ENCODE measurements at regions not wholly inside any gene's neighbourhood (a gene's known extent, or its start where the extent isn't known, plus 50 kb on each side); places are given as distances from the start of the nearest gene placed in this dataset.

DNA sequence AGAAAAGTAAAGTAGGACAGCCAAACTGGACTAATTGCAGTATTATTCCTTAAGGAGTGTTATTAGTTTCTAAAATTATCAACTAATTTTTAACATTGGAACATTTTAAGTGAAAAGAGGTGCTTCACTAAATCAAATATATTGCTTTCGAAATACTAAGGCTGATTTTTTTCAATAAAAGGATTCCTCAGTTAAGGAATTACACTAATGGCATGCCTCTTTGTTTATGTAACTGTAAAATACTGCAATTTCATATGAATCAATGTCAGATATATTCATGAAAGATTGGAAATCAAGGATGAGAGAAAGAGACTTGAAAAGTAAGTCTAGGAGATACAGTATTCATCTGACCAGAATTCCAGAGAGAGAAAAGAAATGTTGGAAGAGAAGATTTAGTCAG lies 129.8 kb downstream of the TANC2 start:
- Histone ChIP-seq H4K20me1 (ENCODE audit: insufficient read depth) (no peaks in the 10 kb centered on the region), H3K9ac (no peak overlapping the region), H3K4me3 (IDR thresholded peaks at IDR 0.05; ENCODE audit: insufficient read depth, low read depth, low read length) (no peak overlapping the region), H3K27me3 (ENCODE audit: insufficient read depth, low read depth) (no peaks in the 10 kb centered on the region), H3K27ac (no peak overlapping the region), H2AFZ (ENCODE audit: low read depth) (no peak overlapping the region), H3K4me2 (no peak overlapping the region), H3K79me2 (ENCODE audit: insufficient read depth, low read depth) (no peaks in the 10 kb centered on the region), H3K4me1 (ENCODE audit: low read depth, poor library complexity, severe bottlenecking) (no peaks in the 10 kb centered on the region), H3K36me3 (ENCODE audit: insufficient read depth) (no peaks in the 10 kb centered on the region)
- TF ChIP-seq, protein P1, sequence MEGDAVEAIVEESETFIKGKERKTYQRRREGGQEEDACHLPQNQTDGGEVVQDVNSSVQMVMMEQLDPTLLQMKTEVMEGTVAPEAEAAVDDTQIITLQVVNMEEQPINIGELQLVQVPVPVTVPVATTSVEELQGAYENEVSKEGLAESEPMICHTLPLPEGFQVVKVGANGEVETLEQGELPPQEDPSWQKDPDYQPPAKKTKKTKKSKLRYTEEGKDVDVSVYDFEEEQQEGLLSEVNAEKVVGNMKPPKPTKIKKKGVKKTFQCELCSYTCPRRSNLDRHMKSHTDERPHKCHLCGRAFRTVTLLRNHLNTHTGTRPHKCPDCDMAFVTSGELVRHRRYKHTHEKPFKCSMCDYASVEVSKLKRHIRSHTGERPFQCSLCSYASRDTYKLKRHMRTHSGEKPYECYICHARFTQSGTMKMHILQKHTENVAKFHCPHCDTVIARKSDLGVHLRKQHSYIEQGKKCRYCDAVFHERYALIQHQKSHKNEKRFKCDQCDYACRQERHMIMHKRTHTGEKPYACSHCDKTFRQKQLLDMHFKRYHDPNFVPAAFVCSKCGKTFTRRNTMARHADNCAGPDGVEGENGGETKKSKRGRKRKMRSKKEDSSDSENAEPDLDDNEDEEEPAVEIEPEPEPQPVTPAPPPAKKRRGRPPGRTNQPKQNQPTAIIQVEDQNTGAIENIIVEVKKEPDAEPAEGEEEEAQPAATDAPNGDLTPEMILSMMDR (conservative IDR thresholded peaks at IDR 0.05; ENCODE audit: low read depth, low read length) = no peak

DNA sequence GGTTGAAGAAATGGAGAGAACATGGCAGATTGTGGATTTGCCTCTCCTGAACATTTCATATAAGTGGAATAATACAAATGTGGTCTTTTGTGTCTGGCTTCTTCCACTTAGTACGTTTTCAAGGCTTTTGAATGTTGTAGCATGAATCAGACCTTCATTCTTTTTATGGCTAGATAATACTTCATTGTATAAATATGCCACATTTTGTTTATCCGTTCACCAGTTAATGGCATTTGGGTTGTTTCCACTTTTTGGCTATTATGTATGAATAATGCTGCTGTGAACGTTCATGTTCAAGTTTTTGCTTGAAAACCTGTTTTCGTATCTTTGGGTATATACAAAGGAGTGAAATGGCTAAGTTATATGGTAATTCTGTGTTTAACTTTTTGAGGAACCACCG lies 130.4 kb downstream of the TANC2 start:
- Histone ChIP-seq H3K36me3 (ENCODE audit: insufficient read depth) (no peaks in the 10 kb centered on the region), H3K9ac (no peak overlapping the region), H3K27ac (no peak overlapping the region), H4K20me1 (ENCODE audit: insufficient read depth) (no peaks in the 10 kb centered on the region), H3K4me1 (ENCODE audit: low read depth, poor library complexity, severe bottlenecking) (no peaks in the 10 kb centered on the region), H3K4me2 (no peak overlapping the region), H3K27me3 (ENCODE audit: insufficient read depth, low read depth) (no peaks in the 10 kb centered on the region), H3K4me3 (IDR thresholded peaks at IDR 0.05; ENCODE audit: insufficient read depth, low read depth, low read length) (no peak overlapping the region), H2AFZ (ENCODE audit: low read depth) (no peak overlapping the region), H3K79me2 (ENCODE audit: insufficient read depth, low read depth) (no peaks in the 10 kb centered on the region)
- TF ChIP-seq, protein P1 (conservative IDR thresholded peaks at IDR 0.05; ENCODE audit: low read depth, low read length) = no peak

DNA sequence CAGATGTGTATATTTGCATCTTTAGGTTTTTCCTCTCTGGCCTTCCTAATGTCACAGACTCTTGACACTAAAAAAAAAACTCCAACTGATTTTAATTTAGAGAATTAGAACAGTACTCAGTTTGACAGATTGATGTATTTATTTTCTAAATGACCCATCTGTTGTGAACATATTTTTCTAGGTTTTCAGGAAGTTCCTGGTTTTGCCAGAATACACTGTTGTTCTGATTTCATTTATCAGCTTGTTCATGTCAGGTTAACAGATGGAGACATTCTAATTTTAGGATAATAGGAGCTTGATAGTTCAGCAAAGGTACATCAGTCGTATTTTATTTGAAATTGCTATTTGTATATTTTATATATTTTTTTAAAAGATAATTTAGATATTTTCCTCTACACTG lies 133.4 kb downstream of the TANC2 start:
- no peaks in the 10 kb centered on the region for H4K20me1 ChIP-seq (ENCODE audit: insufficient read depth)
- H3K4me3 ChIP-seq (IDR thresholded peaks at IDR 0.05; ENCODE audit: insufficient read depth, low read depth, low read length) = no peak overlapping the region
- no peak overlapping the region for H2AFZ ChIP-seq (ENCODE audit: low read depth)
- TF ChIP-seq, protein P1 (conservative IDR thresholded peaks at IDR 0.05; ENCODE audit: low read depth, low read length) = no peak
- H3K9ac ChIP-seq = no peak overlapping the region
- H3K79me2 ChIP-seq (ENCODE audit: insufficient read depth, low read depth) = no peaks in the 10 kb centered on the region
- no peaks in the 10 kb centered on the region for H3K4me1 ChIP-seq (ENCODE audit: low read depth, poor library complexity, severe bottlenecking)
- H3K4me2 ChIP-seq = no peak overlapping the region
- H3K27me3 ChIP-seq (ENCODE audit: insufficient read depth, low read depth) = no peaks in the 10 kb centered on the region
- H3K27ac ChIP-seq = no peak overlapping the region
- no peaks in the 10 kb centered on the region for H3K36me3 ChIP-seq (ENCODE audit: insufficient read depth)

DNA sequence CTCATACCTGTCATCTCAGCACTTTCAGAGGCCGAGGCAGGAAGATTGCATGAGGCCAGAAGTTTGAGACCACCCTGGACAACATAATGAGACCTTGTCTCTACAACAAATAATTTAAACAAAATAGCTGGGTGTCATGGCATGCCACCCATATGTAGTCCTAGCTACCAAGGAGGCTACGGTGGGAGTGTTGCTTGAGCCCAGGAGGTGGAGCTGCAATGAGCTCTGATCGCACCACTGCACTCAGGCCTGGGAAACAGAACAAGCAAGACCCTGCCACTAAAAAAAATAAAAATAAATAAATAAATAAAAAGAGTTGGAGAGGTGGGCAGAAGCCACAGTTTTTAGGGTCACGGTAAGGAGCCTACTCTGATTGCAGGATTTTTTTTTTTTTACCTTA lies 136.0 kb downstream of the TANC2 start:
- TF ChIP-seq, protein P1 (conservative IDR thresholded peaks at IDR 0.05; ENCODE audit: low read depth, low read length) = no peak
- H3K79me2 ChIP-seq (ENCODE audit: insufficient read depth, low read depth) = no peaks in the 10 kb centered on the region
- H3K4me3 ChIP-seq (IDR thresholded peaks at IDR 0.05; ENCODE audit: insufficient read depth, low read depth, low read length) = no peak overlapping the region
- H4K20me1 ChIP-seq (ENCODE audit: insufficient read depth) = no peaks in the 10 kb centered on the region
- H3K4me1 ChIP-seq (ENCODE audit: low read depth, poor library complexity, severe bottlenecking) = no peaks in the 10 kb centered on the region
- H3K36me3 ChIP-seq (ENCODE audit: insufficient read depth) = no peaks in the 10 kb centered on the region
- no peak overlapping the region for H3K4me2 ChIP-seq
- no peak overlapping the region for H2AFZ ChIP-seq (ENCODE audit: low read depth)
- no peak overlapping the region for H3K9ac ChIP-seq
- no peak overlapping the region for H3K27ac ChIP-seq
- H3K27me3 ChIP-seq (ENCODE audit: insufficient read depth, low read depth) = no peaks in the 10 kb centered on the region

DNA sequence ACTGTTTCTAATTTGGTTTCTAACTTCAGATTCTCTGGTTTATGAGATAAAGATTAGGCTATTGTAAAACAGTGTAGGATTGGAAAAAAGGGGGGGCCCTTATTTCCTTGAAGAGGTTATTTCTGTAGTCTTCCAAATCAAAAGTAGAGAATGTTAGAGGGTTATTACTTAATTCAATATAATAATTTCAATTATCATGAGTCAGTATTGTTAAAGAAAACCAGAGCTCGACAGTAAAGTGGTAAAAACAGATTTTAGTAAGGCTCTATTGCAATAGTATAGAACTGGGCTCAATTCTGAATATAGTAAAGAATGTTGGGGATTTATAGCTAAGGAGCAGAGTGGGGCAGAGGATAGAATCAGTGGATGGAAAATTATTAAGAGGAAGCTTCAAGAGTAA lies 140.0 kb downstream of the TANC2 start:
- TF ChIP-seq, protein P1 (conservative IDR thresholded peaks at IDR 0.05; ENCODE audit: low read depth, low read length) = no peak
- H3K79me2 ChIP-seq (ENCODE audit: insufficient read depth, low read depth) = no peaks in the 10 kb centered on the region

More for the DNA sequence above, 140.0 kb downstream of the TANC2 start:
- no peaks in the 10 kb centered on the region for H4K20me1 ChIP-seq (ENCODE audit: insufficient read depth)
- H3K27me3 ChIP-seq (ENCODE audit: insufficient read depth, low read depth) = no peaks in the 10 kb centered on the region
- H3K4me2 ChIP-seq = no peak overlapping the region
- no peaks in the 10 kb centered on the region for H3K36me3 ChIP-seq (ENCODE audit: insufficient read depth)
- H3K4me3 ChIP-seq (IDR thresholded peaks at IDR 0.05; ENCODE audit: insufficient read depth, low read depth, low read length) = no peak overlapping the region
- H3K4me1 ChIP-seq (ENCODE audit: low read depth, poor library complexity, severe bottlenecking) = no peaks in the 10 kb centered on the region
- no peak overlapping the region for H3K27ac ChIP-seq
- H2AFZ ChIP-seq (ENCODE audit: low read depth) = no peak overlapping the region
- H3K9ac ChIP-seq = no peak overlapping the region

Measured in KMS-11 (cell line).